GM12878 (cell line): ENCODE measurements at regions not wholly inside any gene's neighbourhood (a gene's known extent, or its start where the extent isn't known, plus 50 kb on each side); places are given as distances from the start of the nearest gene placed in this dataset.

ENCODE experiments used
- ATAC-seq: fragments of 200-7000 bp; cut with Tn5 transposase; 3 replicates; pipeline ENCODE4 v1.9.1; 2020; ENCODE audit warnings: mild to moderate bottlenecking, moderate library complexity
- BruUV-seq: library from RNA; stranded (reverse); fragments of 400-500 nt; replicated peaks from 2 replicates; lab custom pipeline; 2021; lab: Mats Ljungman, UMichigan
- CTCF ChIA-PET: fragments of 300-600 bp; sonication (Branson Sonifier 250); formaldehyde crosslinking; extraction: SDS; loops from one replicate; lab custom pipeline; 2021; ENCODE audit warnings: inconsistent platforms; lab: Yijun Ruan, JAX
- POLR2A ChIA-PET: fragments of 350-600 bp; formaldehyde crosslinking; extraction: SDS; loops from one replicate; lab custom pipeline; 2021; ENCODE audit warnings: inconsistent platforms; lab: Charles Lee
- RAD21 ChIA-PET: fragments of 300-600 bp; sonication (Branson Sonifier 250); formaldehyde crosslinking; loops from one replicate; lab custom pipeline; 2023; ENCODE audit warnings: antibody characterized with exemption; ENCODE audit not compliant: unreplicated experiment; lab: Charles Lee
- SMC1A ChIA-PET: fragments of 300-600 bp; sonication (Branson Sonifier 250); formaldehyde crosslinking; loops from one replicate; lab custom pipeline; 2023; ENCODE audit not compliant: unreplicated experiment, uncharacterized antibody; lab: Charles Lee
- DNase-seq: peaks from one replicate; pipeline ENCODE4 v3.0.0-alpha.2; 2011; ENCODE audit warnings: low read depth, low spot score
- FAIRE-seq: peaks from 3 replicates; lab custom pipeline; 2011; peaks lifted over from hg19 to GRCh38; lab: Jason Lieb, UNC
- H2AFZ ChIP-seq: 2 replicates; pipeline ENCODE4 v1.6.0; 2011; ENCODE audit warnings: low read depth, low read length, control low read depth; ENCODE audit not compliant: control insufficient read depth
- H3K27ac ChIP-seq: 2 replicates; pipeline ENCODE4 v1.5.1; 2011; ENCODE audit warnings: control low read depth; ENCODE audit not compliant: control insufficient read depth, insufficient read depth
- H3K27me3 ChIP-seq, 2 experiments: replicated peaks in 1 of 2; 2 replicates each; pipeline versions ENCODE4 v1.6.0 to v1.6.1; 2011; ENCODE audit warnings: low read length in 1 of 2; ENCODE audit not compliant: control insufficient read depth in 2 of 2, insufficient read depth in 2 of 2
- H3K36me3 ChIP-seq, 2 experiments: 2 replicates each; pipeline ENCODE4 v1.5.1; 2011; ENCODE audit warnings: low read length in 1 of 2; ENCODE audit not compliant: control insufficient read depth in 2 of 2, insufficient read depth in 2 of 2
- H3K4me1 ChIP-seq: 2 replicates; pipeline ENCODE4 v1.6.1; 2011; ENCODE audit warnings: mild to moderate bottlenecking, low read length, moderate library complexity, mixed read lengths; ENCODE audit not compliant: control insufficient read depth, insufficient read depth
- H3K4me2 ChIP-seq: 2 replicates; pipeline ENCODE4 v1.6.0; 2011; ENCODE audit warnings: control low read depth; ENCODE audit not compliant: control insufficient read depth, insufficient read depth
- H3K4me3 ChIP-seq: fragments of 200-600 bp; sonication (generic); 2 replicates; pipeline ENCODE4 v1.5.1; 2016
- H3K79me2 ChIP-seq: 2 replicates; pipeline ENCODE4 v1.6.0; 2011; ENCODE audit warnings: low read length; ENCODE audit not compliant: control insufficient read depth, insufficient read depth
- H3K9ac ChIP-seq: 2 replicates; pipeline ENCODE4 v1.8.0; 2011; ENCODE audit warnings: low read length, control low read depth, mixed read lengths; ENCODE audit not compliant: control insufficient read depth, insufficient read depth
- H3K9me3 ChIP-seq: replicated peaks from 3 replicates; pipeline ENCODE4 v1.5.1; 2011; ENCODE audit warnings: mild to moderate bottlenecking, low read length; ENCODE audit not compliant: control insufficient read depth, insufficient read depth
- H4K20me1 ChIP-seq: 2 replicates; pipeline ENCODE4 v1.6.0; 2011; ENCODE audit not compliant: control insufficient read depth, insufficient read depth
- CBX3 ChIP-seq: fragments of 200-600 bp; sonication (generic); IDR thresholded peaks from 2 replicates; pipeline ENCODE4 v1.6.1; 2016; ENCODE audit warnings: low read depth, borderline replicate concordance
- DPF2 ChIP-seq: fragments of 450-650 bp; IDR thresholded peaks from 2 replicates; pipeline ENCODE4 v1.6.1; 2017; ENCODE audit warnings: mild to moderate bottlenecking
- EED ChIP-seq: sonication (generic); IDR thresholded peaks from 2 replicates; pipeline ENCODE4 v1.6.1; 2016; ENCODE audit warnings: antibody characterized with exemption, low read depth
- HSF1 ChIP-seq: fragments of 150-350 bp; IDR thresholded peaks from 2 replicates; pipeline ENCODE4 v1.6.1; 2014; ENCODE audit warnings: mild to moderate bottlenecking, low read depth, low read length
- IRF3 ChIP-seq: fragments of 450-650 bp; IDR thresholded peaks from 2 replicates; pipeline ENCODE4 v1.6.1; 2014; ENCODE audit warnings: mild to moderate bottlenecking
- LARP7 ChIP-seq: fragments of 450-650 bp; IDR thresholded peaks from 2 replicates; pipeline ENCODE4 v1.6.1; 2017; ENCODE audit warnings: mild to moderate bottlenecking
- MEF2B ChIP-seq: fragments of 450-650 bp; IDR thresholded peaks from 2 replicates; pipeline ENCODE4 v1.6.1; 2018; ENCODE audit warnings: mild to moderate bottlenecking, moderate library complexity; ENCODE audit not compliant: partially characterized antibody, poor library complexity, severe bottlenecking
- NR2C2 ChIP-seq: IDR thresholded peaks from 2 replicates; pipeline ENCODE4 v1.6.1; 2011; ENCODE audit warnings: borderline replicate concordance, low read depth; ENCODE audit not compliant: control insufficient read depth, insufficient read length
- NR2F1 ChIP-seq: fragments of 450-650 bp; conservative IDR thresholded peaks from 2 replicates; pipeline ENCODE4 v1.6.1; 2017; ENCODE audit warnings: mild to moderate bottlenecking
- RUNX3 ChIP-seq: IDR thresholded peaks from 2 replicates; pipeline ENCODE4 v1.6.1; 2012; ENCODE audit warnings: low read length, inconsistent platforms
- SP1 ChIP-seq: IDR thresholded peaks from one replicate; pipeline ENCODE4 v1.6.1; 2011; ENCODE audit warnings: low read depth, low read length
- SUPT20H ChIP-seq: IDR thresholded peaks from 2 replicates; pipeline ENCODE4 v1.6.1; 2011; ENCODE audit warnings: low read depth, mild to moderate bottlenecking, low read length, moderate library complexity, borderline replicate concordance; ENCODE audit not compliant: control insufficient read depth
- TCF7 ChIP-seq: IDR thresholded peaks from 2 replicates; pipeline ENCODE4 v1.6.1; 2014; ENCODE audit warnings: antibody characterized with exemption, borderline replicate concordance
- USF2 ChIP-seq: IDR thresholded peaks from 2 replicates; pipeline ENCODE4 v1.6.1; 2011; ENCODE audit warnings: low read depth, low read length, improper control_type of control experiment, borderline replicate concordance
- WGBS: methylation state at CpG from one replicate; pipeline ENCODE4 v1.1.6; 2016; ENCODE audit warnings: low lambda C conversion rate; ENCODE audit not compliant: insufficient replicate concordance, insufficient coverage; ENCODE audit errors: missing lambda C conversion rate; 5-methylcytosine and 5-hydroxymethylcytosine counted together
- in situ Hi-C: fragments of 300-500 bp; cut with MboI; formaldehyde crosslinking; loops from 9 replicates; pipeline ENCODE4 v1.14.3; 2018; ENCODE audit warnings: mixed read lengths
- intact Hi-C: fragments of 100-400 bp; cut with micrococcal nuclease; formaldehyde crosslinking; loops from one replicate; pipeline ENCODE4 v1.14.2; 2022; ENCODE audit not compliant: unreplicated experiment

- no peak for TF ChIP-seq USF2
These were observed 71.2 kb upstream of the PDE7B start (continued) for GRCh38 chr6:135780326-135780725.

GRCh38 chr6:135782546-135782945 is 69.0 kb upstream of the PDE7B start:
- RAD21 ChIA-PET: no interaction called here
- no peaks in the 10 kb centered on the region for H3K27me3 ChIP-seq
- H4K20me1 ChIP-seq: no peaks in the 10 kb centered on the region
- in situ Hi-C loops: no loop called here
- SMC1A ChIA-PET: no interaction called here
- no peaks in the 10 kb centered on the region for H3K4me1 ChIP-seq
- H3K79me2 ChIP-seq: no peaks in the 10 kb centered on the region
- H3K9me3 ChIP-seq: no peaks in the 10 kb centered on the region
- H3K36me3 ChIP-seq: no peaks in the 10 kb centered on the region
- H3K9ac ChIP-seq: no peak overlapping the region
- CTCF ChIA-PET: no interaction called here
- FAIRE-seq (no peak), DNase-seq (no peak), ATAC-seq (no peak)
- 0% methylated on average over 2 of the region's 2 CpGs for WGBS
- intact Hi-C loops: no loop called here
- H3K4me3 ChIP-seq: no peak overlapping the region
- H3K27ac ChIP-seq: no peak overlapping the region
- POLR2A ChIA-PET: no interaction called here
- no peak overlapping the region for H2AFZ ChIP-seq
- TF ChIP-seq MEF2B (no peak), HSF1 (no peak), DPF2 (no peak), NR2C2 (no peak), IRF3 (no peak), EED (no peak), CBX3 (no peak), LARP7 (no peak), RUNX3 (no peak), SP1 (no peak), SUPT20H (no peak), TCF7 (no peak), NR2F1 (no peak)
- no peak overlapping the region for H3K4me2 ChIP-seq
- no TSS peak for BruUV-seq
